ENCODE measurements at regions not wholly inside any gene's neighbourhood (a gene's known extent, or its start where the extent isn't known, plus 50 kb on each side); places are given as distances from the start of the nearest gene placed in this dataset.
"Not testable (repeated sequence)": the region's sequence is repeated elsewhere in the genome, so short reads cannot be mapped to it uniquely, and the experiment has no call there.

DNA sequence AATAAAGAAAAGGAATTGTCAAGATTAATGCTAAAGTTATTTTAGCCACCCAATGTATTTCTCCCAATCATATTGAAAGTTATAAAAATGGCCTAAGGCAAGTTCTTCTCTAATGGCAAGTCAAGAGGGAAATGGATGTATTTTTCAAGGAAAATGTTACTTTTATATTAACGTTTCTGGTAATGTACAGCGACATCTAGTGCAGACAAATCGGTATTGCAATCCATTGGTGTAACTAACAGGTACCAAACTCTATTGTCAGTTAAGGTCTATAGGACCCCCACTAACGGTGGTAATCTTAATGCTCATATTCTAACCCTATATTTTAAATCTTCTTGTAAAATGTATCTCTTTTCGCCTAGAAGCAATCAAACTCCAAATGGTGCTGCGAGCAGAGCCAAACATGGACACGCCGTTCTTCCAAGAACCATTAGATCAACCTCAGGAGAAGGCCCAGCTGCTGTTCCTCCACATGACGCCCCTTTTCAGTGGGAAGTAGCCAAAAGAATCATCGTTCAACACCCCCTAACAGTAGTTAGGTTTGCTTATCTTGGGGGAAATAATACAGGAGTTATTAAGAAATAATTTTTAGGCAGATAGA, 98.5 kb upstream of the PABPC3 start:
- peak; percentile 1 to 35 for DNase-seq

DNA sequence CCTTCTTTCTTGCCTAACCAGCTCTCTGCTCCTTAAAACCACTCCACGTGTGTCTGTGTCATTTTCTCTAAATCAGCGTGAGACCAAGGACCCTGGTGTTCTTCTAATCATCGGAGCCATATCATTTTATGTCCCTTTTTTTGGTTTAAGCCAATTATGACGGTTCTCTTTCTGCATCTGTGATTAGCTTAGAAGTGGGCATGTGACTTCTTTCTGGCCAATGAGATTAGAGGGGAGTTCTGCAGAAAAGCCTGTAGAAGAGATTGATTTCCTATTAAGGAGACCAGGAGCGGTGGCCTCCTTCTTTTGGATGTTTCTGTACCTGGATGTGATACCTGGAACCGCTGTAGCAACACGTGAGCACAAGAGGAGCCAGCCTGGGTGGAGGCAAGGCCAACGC, 97.5 kb upstream of the PABPC3 start:
- DNase-seq: no peak

DNA sequence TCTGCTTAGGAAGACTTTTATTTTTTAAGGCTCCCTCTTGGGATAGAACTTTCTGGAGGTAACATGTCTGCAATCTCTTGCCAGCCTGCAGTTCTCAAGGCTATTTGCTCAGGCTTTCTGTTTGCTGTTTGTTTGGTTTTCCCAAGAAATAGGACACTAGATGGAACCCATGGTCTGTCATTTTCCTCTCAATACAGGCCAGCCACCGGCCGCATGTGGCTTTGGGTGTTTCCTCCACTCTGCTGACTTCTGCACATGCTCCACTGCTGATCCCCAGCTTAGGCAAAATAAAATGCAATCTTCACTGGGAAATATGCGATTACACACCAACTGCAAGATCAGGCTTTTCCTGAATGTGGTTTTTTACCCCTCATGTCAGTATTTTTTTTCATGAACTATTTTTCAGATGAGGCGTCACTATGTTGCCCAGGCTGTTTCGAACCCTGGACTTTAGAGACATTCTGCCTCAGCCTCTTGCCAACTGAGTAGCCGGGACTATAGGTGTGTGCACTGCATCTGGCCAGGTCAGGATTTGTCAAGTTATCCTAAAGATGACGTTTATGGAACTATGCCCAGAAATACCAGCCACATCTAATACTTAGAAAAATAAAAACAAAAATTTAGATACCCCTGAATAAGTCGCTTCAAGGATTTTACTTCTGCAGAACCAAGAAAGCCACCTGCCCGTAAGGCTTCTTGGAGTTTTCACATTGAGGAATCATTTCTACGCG, 94.3 kb upstream of the PABPC3 start:
- DNase-seq: no peak

DNA sequence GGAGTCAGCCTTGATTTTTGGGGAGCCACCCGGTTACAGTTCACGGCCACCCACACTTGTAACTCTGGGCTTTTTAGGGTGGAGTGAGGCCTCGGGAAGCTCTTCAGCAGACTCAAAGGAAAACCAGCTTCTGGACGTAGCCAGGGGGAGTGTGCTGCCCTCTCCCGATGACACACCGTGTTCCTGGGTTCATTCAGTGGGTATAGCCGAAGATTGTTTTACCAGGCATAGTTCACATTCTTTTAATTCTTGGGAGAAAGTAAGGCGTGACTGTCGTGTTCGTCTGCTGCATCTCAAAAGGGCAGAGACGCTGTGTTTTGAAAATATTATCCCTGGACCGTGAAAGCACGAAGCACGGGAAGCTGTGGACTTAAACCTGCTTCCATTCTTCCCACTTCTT, 93.6 kb upstream of the PABPC3 start:
- DNase-seq: not testable (repeated sequence)

DNA sequence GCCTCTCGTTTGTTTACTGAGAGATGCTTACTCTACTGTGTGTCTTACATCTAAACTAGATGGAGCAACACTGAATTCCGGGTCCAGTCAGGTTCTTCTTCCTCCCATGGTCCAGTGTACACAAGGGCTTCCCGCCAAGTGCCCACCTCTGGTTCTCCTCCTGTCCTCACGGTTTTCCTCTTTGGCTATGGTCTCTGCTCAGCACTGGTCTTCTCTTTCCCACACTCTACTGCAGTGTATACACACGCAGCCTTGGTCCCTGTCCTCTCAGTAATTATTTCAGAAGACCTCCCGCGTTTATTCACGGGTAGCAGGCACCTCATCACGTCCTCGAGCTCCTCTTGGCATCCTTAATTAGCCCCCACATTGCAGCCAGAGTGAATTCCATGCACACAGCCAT, 91.4 kb upstream of the PABPC3 start:
- DNase-seq: not testable (repeated sequence)

DNA sequence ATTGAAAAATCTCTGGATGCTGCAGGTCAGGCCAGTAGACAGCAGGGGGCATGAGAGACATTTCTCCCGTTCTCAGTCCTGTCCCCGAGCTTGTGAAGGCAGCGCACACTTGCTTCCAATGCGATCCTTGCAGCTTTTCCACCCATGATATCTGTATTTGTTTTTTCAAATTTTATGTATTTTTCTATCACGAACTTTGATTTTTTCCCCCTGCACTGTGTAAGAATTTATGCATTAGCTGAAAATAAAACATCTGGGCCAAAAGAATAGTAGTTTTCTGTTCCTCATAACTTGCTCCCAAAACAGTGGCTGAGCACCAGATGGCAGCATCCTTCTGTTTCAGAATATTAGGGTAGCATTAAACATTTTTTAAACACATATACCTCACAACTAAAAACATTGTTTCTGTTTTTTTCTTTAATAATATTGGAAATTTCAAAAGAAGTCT, 90.9 kb upstream of the PABPC3 start:
- DNase-seq: peak; percentile 24 to 26

DNA sequence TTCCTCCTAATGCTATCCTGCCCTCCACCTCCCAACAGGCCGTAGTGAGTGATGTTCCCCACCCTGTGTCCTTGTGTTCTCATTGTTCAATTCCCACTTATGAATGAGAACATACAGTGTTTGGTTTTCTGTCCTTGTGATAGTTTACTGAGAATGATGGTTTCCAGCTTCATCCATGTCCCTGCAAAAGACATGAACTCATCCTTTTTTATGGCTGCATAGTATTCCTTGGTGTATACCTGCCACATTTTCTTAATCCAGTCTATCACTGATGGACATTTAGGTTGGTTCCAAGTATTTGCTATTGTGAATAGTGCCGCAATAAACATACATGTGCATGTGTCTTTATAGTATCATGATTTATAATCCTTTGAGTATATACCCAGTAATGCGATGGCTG, 88.5 kb upstream of the PABPC3 start:
- DNase-seq: not testable (repeated sequence)

DNA sequence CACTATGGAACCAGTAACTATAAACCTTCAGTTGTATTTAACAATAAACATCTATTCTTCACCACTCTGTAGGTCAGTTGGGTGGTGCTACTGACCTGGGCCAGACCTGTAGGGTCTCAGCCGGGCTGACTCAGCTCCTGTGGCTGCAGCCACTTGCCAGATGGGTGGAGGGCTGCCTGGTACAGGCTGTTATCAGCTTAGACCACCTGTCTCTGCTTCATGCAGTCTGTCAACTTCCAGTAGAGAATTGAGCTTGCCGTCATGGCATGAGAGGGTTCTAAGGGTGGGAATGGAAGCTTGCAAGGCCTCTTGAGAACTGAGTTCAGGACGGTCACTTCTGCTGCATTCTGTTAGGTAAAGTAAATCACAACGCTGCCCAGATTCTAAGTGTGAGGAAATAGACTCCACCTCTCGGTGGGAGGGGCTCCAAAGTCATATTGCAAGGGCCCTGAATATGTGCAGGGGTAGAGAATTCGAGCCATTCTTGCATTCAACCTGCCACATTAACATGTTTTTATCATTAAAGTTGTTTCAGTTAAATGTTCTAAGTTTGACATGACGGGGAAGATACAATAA, 81.5 kb upstream of the PABPC3 start:
- DNase-seq: not testable (repeated sequence)

DNA sequence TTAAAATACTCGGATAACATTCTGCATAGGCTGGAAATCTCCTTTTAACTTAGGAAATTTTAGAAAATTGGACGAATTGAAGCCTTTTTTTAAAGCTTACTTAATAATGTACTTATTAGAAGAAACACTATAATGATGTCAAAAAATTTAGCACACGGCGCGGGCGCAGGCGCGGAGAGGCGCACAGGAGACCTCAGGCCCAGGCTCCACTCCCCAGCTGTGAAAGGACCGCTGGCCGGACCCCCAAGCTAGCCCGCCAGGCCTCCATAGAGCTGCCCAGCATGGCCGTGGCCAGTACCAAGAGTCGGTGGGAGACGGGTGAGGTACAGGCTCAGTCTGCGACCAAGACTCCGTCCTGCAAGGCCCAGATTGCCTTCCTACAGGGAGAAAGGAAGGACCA, 78.8 kb upstream of the PABPC3 start:
- not testable (repeated sequence) for DNase-seq

DNA sequence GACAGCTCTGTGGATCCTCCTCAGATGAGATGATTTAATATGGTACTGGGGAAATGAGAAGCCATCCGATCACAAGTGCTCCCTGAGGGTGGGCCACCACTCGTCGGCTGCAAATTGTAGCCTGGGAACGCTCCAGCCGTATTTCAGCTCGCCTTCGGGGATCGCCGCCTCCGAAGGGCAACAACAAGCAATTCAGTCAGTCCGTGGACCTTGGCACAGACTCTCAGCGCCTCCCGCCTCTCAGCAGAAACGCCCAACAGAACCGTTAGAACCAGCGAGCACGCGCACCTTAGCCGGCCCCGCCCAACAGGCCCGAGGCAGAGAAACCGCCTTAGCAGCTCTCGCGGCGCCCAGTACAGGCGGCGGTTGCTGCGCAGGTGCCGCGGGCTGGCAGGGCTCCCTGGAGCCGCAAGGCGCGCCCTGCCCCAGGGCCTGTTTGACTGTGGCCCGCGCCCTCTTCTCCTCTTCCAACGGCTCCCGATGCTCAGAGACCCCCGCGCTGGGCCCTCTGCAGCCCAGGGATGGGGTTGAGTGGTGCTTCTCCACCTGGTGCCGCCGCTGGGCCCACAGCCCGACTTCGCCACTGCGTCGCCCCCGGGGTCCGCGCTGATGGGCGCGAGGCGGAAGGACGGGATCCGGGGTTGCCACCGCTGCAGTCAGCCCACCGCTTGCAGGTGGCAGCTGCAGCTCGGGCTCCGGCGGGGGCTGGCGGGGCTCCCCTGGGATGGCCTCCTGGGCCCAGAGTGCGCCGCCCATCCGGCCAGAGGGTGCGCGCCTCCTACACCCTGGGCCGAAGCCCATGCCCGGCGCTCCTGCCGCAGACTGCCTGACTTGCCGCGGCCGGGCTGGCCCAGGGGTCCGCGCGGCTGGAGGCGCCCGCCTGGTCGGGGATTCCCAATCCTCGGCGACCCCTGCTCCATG, 77.9 kb upstream of the PABPC3 start:
- DNase-seq: not testable (repeated sequence)

DNA sequence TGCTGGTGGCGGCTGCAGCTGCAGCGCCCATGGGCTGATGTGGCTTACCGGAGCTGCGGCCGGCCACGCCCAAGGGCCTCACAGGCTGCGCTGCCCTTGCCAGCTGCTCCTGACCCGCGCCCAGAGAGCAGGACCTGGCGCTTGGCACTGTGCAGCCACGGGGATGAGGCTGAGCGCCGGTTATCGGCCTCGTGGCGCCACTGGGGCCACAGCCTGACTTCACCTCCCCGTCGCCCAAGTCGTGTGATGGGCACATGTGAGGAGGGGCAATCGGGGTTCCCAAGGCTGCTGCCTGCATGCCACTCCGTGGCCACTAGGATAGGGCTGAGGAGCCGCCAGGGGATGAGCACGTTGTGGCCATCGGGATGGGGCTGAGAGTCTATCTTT, 77.2 kb upstream of the PABPC3 start:
- DNase-seq: no peak

DNA sequence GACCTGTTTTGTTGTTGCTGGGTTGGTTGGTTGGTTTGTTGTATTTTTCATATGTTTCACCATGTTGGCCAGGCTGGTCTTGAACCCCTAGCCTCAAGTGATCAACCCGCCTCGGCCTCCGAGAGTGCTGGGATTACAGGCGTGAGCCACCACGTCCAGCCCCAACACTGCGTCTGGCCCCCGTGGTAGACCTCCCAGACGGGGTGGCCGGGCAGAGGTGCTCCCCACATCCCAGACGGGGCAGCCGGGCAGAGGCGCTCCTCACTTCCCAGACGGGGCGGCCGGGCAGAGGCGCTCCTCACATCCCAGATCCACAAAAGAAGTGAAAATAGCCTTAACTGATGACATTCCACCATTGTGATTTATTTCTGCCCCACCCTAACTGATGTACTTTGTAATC, 76.2 kb upstream of the PABPC3 start:
- DNase-seq: not testable (repeated sequence)

DNA sequence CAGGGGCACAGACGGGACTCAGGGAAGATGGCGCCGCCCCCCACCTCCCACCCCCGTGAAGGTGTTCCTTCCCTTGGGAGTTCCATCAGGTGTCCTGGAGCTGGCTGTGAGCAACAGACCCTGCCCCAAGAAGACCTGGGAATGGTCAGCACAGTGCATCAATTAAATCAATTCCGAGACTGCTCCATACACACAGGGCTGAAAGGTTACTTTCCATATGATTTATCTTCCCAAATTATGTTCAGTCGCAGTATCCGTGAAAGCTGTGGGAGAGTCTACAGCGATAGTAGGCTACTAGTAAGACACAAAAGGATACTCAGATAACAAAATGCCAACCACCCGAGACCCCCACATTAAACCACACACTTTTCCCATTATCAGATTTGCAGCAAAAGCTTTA, 71.8 kb upstream of the PABPC3 start:
- DNase-seq: no peak

DNA sequence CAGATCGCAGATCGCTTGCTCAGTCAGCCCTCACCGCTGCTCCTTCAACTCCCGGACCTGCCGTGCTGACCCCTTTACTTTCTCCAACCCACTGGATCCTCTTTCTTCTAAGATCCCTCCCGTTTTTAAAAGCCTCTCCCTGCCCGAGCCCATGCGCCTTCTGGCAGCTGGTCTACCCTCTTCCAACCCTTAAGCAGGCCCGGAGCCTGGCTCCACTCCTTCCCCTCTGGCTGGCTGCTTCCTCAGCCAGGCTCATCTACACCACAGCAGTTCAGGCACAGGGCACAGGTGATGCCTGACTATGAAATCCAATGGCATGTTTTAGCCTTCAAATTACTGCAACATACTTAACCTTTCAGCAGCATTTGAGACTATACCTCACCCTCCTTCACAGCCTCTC, 63.8 kb upstream of the PABPC3 start:
- no peak for DNase-seq

DNA sequence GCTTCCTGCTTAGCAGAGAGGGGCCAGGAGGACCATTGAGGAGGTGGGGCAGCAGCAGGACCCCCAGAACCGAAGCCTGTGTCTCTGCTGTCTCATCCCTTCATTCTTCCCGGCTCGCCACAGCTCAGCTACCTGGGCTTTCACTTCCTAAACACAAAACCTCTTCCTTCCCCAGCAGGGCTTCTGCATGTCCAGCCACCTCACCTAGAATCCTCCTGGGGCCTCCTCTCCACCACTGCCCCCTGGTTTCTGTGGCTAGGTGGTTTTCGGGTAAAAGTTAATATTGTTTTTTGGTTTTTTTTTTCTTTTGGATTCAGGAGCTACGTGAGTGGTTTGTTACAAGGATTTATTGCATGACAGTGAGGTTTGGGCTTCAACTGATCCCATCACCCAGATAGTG, 61.8 kb upstream of the PABPC3 start:
- no peak for DNase-seq

DNA sequence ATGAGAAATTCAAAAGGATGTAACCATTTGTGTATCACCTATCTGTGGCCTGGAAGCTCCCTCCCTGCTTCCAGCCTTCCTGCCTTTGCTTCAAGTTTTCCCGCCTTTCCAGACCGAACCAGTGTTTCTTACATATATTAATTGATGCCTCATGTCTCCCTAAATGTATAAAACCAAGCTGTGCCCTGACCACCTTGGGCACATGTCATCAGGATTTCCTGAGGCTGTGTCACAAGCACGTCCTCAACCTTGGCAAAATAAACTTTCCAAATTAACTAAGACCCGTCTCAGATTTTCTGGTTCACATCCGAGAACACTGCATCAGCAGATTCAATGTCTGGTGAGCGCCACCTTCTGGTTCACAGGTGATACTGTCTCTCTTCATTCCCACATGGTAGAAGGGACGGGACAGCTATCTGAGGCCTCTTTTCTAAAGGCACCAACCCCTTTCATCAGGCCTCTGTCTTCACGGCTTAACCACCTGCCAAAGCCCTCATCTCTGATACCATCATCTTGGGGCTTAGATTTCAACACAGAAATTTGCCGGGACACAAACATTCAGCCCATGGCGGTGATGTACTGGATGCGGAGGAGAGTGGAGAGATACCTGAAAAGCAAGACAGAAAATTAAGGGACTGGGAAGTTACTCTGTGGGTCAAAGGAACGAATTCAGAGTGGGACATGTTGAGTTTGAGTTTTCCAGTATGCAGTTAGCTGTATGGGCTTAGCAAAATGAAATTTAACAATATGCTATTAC, 58.7 kb upstream of the PABPC3 start:
- DNase-seq: peak; percentile 37 to 39

DNA sequence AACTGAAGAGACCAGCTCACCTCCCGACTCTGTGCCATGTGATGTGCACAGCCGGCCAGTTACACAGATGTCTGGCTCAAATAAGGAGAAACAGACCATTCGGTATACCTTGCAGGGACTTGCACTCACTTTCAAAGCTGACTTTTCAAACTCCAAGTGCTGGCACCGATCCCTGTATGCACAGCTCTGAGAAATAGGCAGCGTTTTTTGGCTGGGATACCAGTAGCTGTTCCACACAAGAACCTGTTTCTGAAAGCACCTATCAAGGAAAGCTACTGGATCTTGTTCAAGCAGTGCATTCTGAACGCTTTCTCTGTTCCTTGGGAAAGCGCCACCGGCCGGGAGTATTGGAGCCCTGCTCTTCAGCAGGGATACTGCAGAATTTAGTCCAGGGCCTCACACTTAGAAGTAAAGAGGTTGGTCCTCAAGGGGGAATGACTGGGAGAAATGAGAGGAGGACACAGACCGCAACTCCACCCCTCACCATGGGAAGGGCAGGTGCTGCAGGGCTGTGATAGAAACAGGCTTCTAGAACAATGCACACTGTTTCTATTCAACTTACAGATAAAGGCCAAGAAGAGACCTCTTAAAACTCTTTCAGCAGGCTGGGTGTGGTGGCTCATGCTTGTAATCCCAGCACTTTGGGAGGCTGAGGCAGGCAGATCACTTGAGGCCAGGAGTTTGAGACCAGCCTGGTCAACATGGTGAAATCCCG, 53.6 kb upstream of the PABPC3 start:
- DNase-seq: no peak

DNA sequence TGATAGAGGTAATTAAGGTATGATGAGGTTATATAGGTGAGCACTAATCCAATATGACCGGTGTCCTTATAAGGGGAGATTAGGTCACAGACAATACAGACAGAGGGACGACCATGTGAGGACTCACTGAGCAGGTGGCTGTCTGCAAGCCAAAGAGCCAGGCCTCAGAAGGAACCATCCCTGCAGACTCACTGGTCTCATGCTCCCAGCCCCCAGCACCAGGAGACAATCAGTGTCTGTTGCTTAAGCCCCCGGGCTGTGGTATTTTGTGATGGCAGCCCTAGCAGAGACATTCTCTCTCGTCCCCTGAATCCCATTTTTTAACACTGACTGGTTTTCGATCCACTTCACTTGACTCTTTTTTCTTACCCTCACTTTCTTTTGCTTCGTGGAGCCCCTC, 51.9 kb upstream of the PABPC3 start:
- DNase-seq: no peak
